H1 (cell line): ENCODE measurements at regions not wholly inside any gene's neighbourhood (a gene's known extent, or its start where the extent isn't known, plus 50 kb on each side); places are given as distances from the start of the nearest gene placed in this dataset.

Experiments
- CTCF ChIA-PET: fragments of 300-600 bp; sonication (Branson Sonifier 250); formaldehyde crosslinking; loops from one replicate; lab custom pipeline; 2021; ENCODE audit not compliant: partially characterized antibody; lab: Charles Lee
- POLR2A ChIA-PET: fragments of 300-600 bp; sonication (Branson Sonifier 250); formaldehyde crosslinking; loops from one replicate; lab custom pipeline; 2021; ENCODE audit warnings: inconsistent platforms; ENCODE audit not compliant: partially characterized antibody; lab: Charles Lee
- DNase-seq, 2 experiments: peaks; one replicate each; pipeline versions ENCODE4 v3.0.0 to v3.0.0-alpha.2; 2010 to 2022; ENCODE audit warnings: low spot score in 2 of 2, low read depth in 1 of 2, mixed read lengths in 1 of 2
- FAIRE-seq: peaks from 2 replicates; lab custom pipeline; 2011; peaks lifted over from hg19 to GRCh38; lab: Jason Lieb, UNC
- H2AFZ ChIP-seq: 2 replicates; pipeline ENCODE4 v1.8.1; 2012; ENCODE audit warnings: low read length, inconsistent platforms
- H2AK5ac ChIP-seq: 2 replicates; pipeline ENCODE4 v1.6.1; 2013; ENCODE audit warnings: low read depth, low read length
- H2BK120ac ChIP-seq: replicated peaks from 2 replicates; pipeline ENCODE3; 2013; ENCODE audit warnings: low read depth, low read length, inconsistent platforms
- H2BK12ac ChIP-seq: 2 replicates; pipeline ENCODE4 v1.6.1; 2013; ENCODE audit warnings: low read depth, low read length
- H2BK15ac ChIP-seq: 2 replicates; pipeline ENCODE4 v1.6.1; 2013; ENCODE audit warnings: low read length
- H2BK20ac ChIP-seq: 2 replicates; pipeline ENCODE4 v1.6.1; 2013; ENCODE audit warnings: low read length
- H2BK5ac ChIP-seq: 2 replicates; pipeline ENCODE4 v1.6.1; 2013; ENCODE audit warnings: low read depth, low read length
- H3K14ac ChIP-seq: 2 replicates; pipeline ENCODE4 v1.6.1; 2013; ENCODE audit warnings: inconsistent platforms; ENCODE audit not compliant: insufficient read length
- H3K18ac ChIP-seq: 2 replicates; pipeline ENCODE4 v1.6.1; 2013; ENCODE audit warnings: low read length; ENCODE audit errors: extremely low read depth
- H3K23ac ChIP-seq: 2 replicates; pipeline ENCODE4 v1.6.1; 2013; ENCODE audit warnings: inconsistent platforms; ENCODE audit not compliant: insufficient read length
- H3K23me2 ChIP-seq: 2 replicates; pipeline ENCODE4 v1.6.1; 2013; ENCODE audit warnings: low read depth, low read length
- H3K27ac ChIP-seq: 2 replicates; pipeline ENCODE4 v1.6.1; 2011; ENCODE audit warnings: low read depth, low read length, inconsistent platforms
- H3K27me3 ChIP-seq, 4 experiments: replicated peaks in 1 of 4; 1 replicate in 1 of 4; 2 replicates in 3 of 4; pipeline versions ENCODE4 v1.6.1 to v1.8.1; 2011 to 2013; ENCODE audit warnings: low read length in 3 of 4, mild to moderate bottlenecking in 3 of 4, inconsistent platforms in 2 of 4, mixed read lengths in 2 of 4, moderate library complexity in 1 of 4; ENCODE audit not compliant: control insufficient read depth in 3 of 4, insufficient read depth in 3 of 4; ENCODE audit errors: extremely low read depth in 1 of 4
- H3K36me3 ChIP-seq, 4 experiments: 2 replicates each; pipeline versions ENCODE4 v1.6.1 to v1.8.1; 2011 to 2013; ENCODE audit warnings: mild to moderate bottlenecking in 4 of 4, low read length in 3 of 4, moderate library complexity in 2 of 4, control low read depth in 1 of 4, inconsistent platforms in 1 of 4; ENCODE audit not compliant: insufficient read depth in 4 of 4, control insufficient read depth in 2 of 4
- H3K4ac ChIP-seq: replicated peaks from 2 replicates; pipeline ENCODE3; 2013; ENCODE audit warnings: low read length, low read depth, mixed read lengths, inconsistent platforms; ENCODE audit not compliant: insufficient read length
- H3K4me1 ChIP-seq, 4 experiments: replicated peaks in 1 of 4; 1 replicate in 1 of 4; 2 replicates in 3 of 4; pipeline versions ENCODE4 v1.6.1 to v1.8.1; 2011 to 2013; ENCODE audit warnings: low read length in 3 of 4, inconsistent platforms in 2 of 4, mixed read lengths in 1 of 4; ENCODE audit not compliant: insufficient read depth in 4 of 4, control insufficient read depth in 3 of 4
- H3K4me2 ChIP-seq, 2 experiments: 2 replicates each; pipeline versions ENCODE4 v1.6.1 to v1.8.1; 2011 to 2013; ENCODE audit warnings: low read depth in 2 of 2, low read length in 2 of 2, control low read depth in 1 of 2, inconsistent platforms in 1 of 2, mild to moderate bottlenecking in 1 of 2; ENCODE audit not compliant: insufficient read depth in 1 of 2
- H3K4me3 ChIP-seq, 4 experiments: fragments of 200-600, 300-600 bp in 1 of 4; sonication (generic), shearing (Covaris generic), sonication (Bioruptor Twin) in 1 of 4; 2 replicates each; pipeline versions ENCODE4 v1.5.1 to v1.8.1; 2011 to 2016; ENCODE audit warnings: low read length in 4 of 4, low read depth in 3 of 4, control low read depth in 2 of 4, inconsistent platforms in 2 of 4, mild to moderate bottlenecking in 2 of 4, mixed read lengths in 1 of 4, moderate library complexity in 1 of 4; ENCODE audit not compliant: insufficient read depth in 2 of 4; ENCODE audit errors: extremely low read depth in 1 of 4
- H3K56ac ChIP-seq: replicated peaks from 2 replicates; pipeline ENCODE3; 2013; ENCODE audit warnings: low read depth, mild to moderate bottlenecking, mixed read lengths, low read length, inconsistent platforms; ENCODE audit not compliant: insufficient read length
- H3K79me1 ChIP-seq: 2 replicates; pipeline ENCODE4 v1.6.1; 2013; ENCODE audit warnings: low read depth, low read length, control low read depth
- H3K79me2 ChIP-seq, 2 experiments: 2 replicates each; pipeline versions ENCODE4 v1.6.1 to v1.8.1; 2012 to 2013; ENCODE audit warnings: low read length in 2 of 2, mild to moderate bottlenecking in 2 of 2, inconsistent platforms in 1 of 2; ENCODE audit not compliant: insufficient read depth in 2 of 2, control insufficient read depth in 1 of 2
- H3K9ac ChIP-seq, 4 experiments: replicated peaks in 1 of 4; 1 replicate in 1 of 4; 2 replicates in 3 of 4; pipeline versions ENCODE4 v1.6.1 to v1.8.1; 2011 to 2013; ENCODE audit warnings: low read depth in 3 of 4, low read length in 3 of 4, control low read depth in 2 of 4, mild to moderate bottlenecking in 2 of 4, moderate library complexity in 2 of 4, inconsistent platforms in 1 of 4; ENCODE audit errors: extremely low read depth in 1 of 4
- H3K9me3 ChIP-seq, 2 experiments: 2 replicates each; pipeline versions ENCODE4 v1.6.1 to v1.8.1; 2012 to 2013; ENCODE audit warnings: mild to moderate bottlenecking in 2 of 2, moderate library complexity in 2 of 2, control low read depth in 1 of 2, inconsistent platforms in 1 of 2, low read depth in 1 of 2, low read length in 1 of 2, mixed read lengths in 1 of 2; ENCODE audit not compliant: insufficient read depth in 2 of 2
- H4K20me1 ChIP-seq, 2 experiments: replicated peaks in 1 of 2; 2 replicates each; pipeline versions ENCODE3 to v1.8.1; 2011 to 2013; ENCODE audit warnings: inconsistent platforms in 2 of 2, low read length in 2 of 2, mild to moderate bottlenecking in 1 of 2; ENCODE audit not compliant: insufficient read depth in 2 of 2, control insufficient read depth in 1 of 2
- H4K5ac ChIP-seq: 2 replicates; pipeline ENCODE4 v1.6.1; 2013; ENCODE audit warnings: low read length, low read depth, mixed read lengths, inconsistent platforms; ENCODE audit not compliant: insufficient read length
- H4K8ac ChIP-seq: 2 replicates; pipeline ENCODE4 v1.8.0; 2013; ENCODE audit warnings: mild to moderate bottlenecking, moderate library complexity, low read length, inconsistent platforms; ENCODE audit not compliant: insufficient read depth; ENCODE audit errors: extremely low read depth
- H4K91ac ChIP-seq: replicated peaks from 2 replicates; pipeline ENCODE3; 2013; ENCODE audit warnings: low read length, mixed read lengths, inconsistent platforms; ENCODE audit not compliant: insufficient read length
- ASH2L ChIP-seq: fragments of 200-600, 300-600 bp; sonication (generic); IDR thresholded peaks from one replicate; pipeline ENCODE4 v1.7.1; 2017; ENCODE audit warnings: low read length
- BCL11A ChIP-seq, 2 experiments: IDR thresholded peaks; one replicate each; pipeline ENCODE4 v1.6.1; 2011; ENCODE audit warnings: low read depth in 2 of 2, low read length in 2 of 2, mild to moderate bottlenecking in 2 of 2
- EP300 ChIP-seq, 2 experiments: IDR thresholded peaks; 1 replicate in 1 of 2; 2 replicates in 1 of 2; pipeline ENCODE4 v1.6.1; 2011 to 2012; ENCODE audit warnings: low read depth in 2 of 2, low read length in 2 of 2, mild to moderate bottlenecking in 2 of 2, borderline replicate concordance in 1 of 2, inconsistent platforms in 1 of 2, moderate library complexity in 1 of 2
- GABPA ChIP-seq: IDR thresholded peaks from 2 replicates; pipeline ENCODE4 v1.6.1; 2011; ENCODE audit warnings: mild to moderate bottlenecking, low read length, moderate library complexity, borderline replicate concordance; ENCODE audit not compliant: insufficient read depth
- GTF2F1 ChIP-seq: IDR thresholded peaks from 2 replicates; pipeline ENCODE4 v1.6.1; 2012; ENCODE audit warnings: low read depth, low read length, improper control_type of control experiment, borderline replicate concordance
- HDAC6 ChIP-seq: IDR thresholded peaks from one replicate; pipeline ENCODE4 v1.7.1; 2012; ENCODE audit warnings: low read depth, mild to moderate bottlenecking, inconsistent platforms, low read length, moderate library complexity
- JUND ChIP-seq: IDR thresholded peaks from 2 replicates; pipeline ENCODE4 v1.6.1; 2011; ENCODE audit warnings: mild to moderate bottlenecking, improper control_type of control experiment, low read length
- KDM1A ChIP-seq: fragments of 200-600, 300-600 bp; sonication (generic); IDR thresholded peaks from 2 replicates; pipeline ENCODE4 v1.7.1; 2016; ENCODE audit warnings: mild to moderate bottlenecking, low read length, borderline replicate concordance
- KDM4A ChIP-seq: IDR thresholded peaks from one replicate; pipeline ENCODE4 v1.7.1; 2012; ENCODE audit warnings: low read depth, mild to moderate bottlenecking, moderate library complexity, low read length, inconsistent platforms; ENCODE audit not compliant: severe bottlenecking
- NRF1 ChIP-seq: IDR thresholded peaks from 2 replicates; pipeline ENCODE4 v1.6.1; 2011; ENCODE audit warnings: mild to moderate bottlenecking, low read depth, low read length, improper control_type of control experiment
- RXRA ChIP-seq: IDR thresholded peaks from 2 replicates; pipeline ENCODE4 v1.6.1; 2011; ENCODE audit warnings: low read depth, mild to moderate bottlenecking, low read length, moderate library complexity; ENCODE audit not compliant: insufficient read depth
- SAP30 ChIP-seq: fragments of 300-600 bp; sonication (generic); IDR thresholded peaks from 2 replicates; pipeline ENCODE4 v1.7.1; 2012; ENCODE audit warnings: low read length, moderate library complexity, mild to moderate bottlenecking, inconsistent platforms; ENCODE audit not compliant: insufficient read depth, insufficient replicate concordance
- SIX5 ChIP-seq: IDR thresholded peaks from 2 replicates; pipeline ENCODE4 v1.6.1; 2011; ENCODE audit warnings: mild to moderate bottlenecking, low read depth, low read length
- WGBS, 2 experiments: shearing (Covaris generic) in 1 of 2; methylation state at CpG; one replicate each; pipeline versions ENCODE4 v1.1.6 to v1.1.7; 2013 to 2015; ENCODE audit warnings: low lambda C conversion rate in 2 of 2, mixed read lengths in 2 of 2, inconsistent platforms in 1 of 2, low coverage in 1 of 2, missing lambda C conversion rate in 1 of 2; ENCODE audit not compliant: insufficient replicate concordance in 2 of 2, insufficient coverage in 1 of 2, insufficient read length in 1 of 2; ENCODE audit errors: extremely low coverage in 1 of 2, missing lambda C conversion rate in 1 of 2; 5-methylcytosine and 5-hydroxymethylcytosine counted together

- no peak overlapping the region for H2AK5ac ChIP-seq
- no peaks in the 10 kb centered on the region for H3K27me3 ChIP-seq
- H4K5ac ChIP-seq, result no peak overlapping the region
- H3K4me1 ChIP-seq, result peaks cover 0 to 5% (median 0%) of the 10 kb centered on the region in 4 experiments; a peak in 2 of 7 replicates
- no peak overlapping the region for H3K4me3 ChIP-seq
- no peaks in the 10 kb centered on the region for H3K9me3 ChIP-seq
- ChIA-PET POLR2A (no interaction called here), CTCF (interaction anchor here (0.6 to 4.1 kb wide), 33 partner anchors 8 to 694 kb away, joined by 3 to 21 read pairs (median 4); no protein-coding TSS in a partner anchor)
- H3K56ac ChIP-seq, result no peak overlapping the region
- H4K20me1 ChIP-seq, result no peaks in the 10 kb centered on the region
- WGBS, 2 experiments, result 95% methylated on average over 14 of the region's 14 CpGs; no CpG with 5 or more reads in 1 of the 2 experiments
- no peak overlapping the region for H3K4me2 ChIP-seq
- H2BK120ac ChIP-seq, result no peak overlapping the region
- no peak overlapping the region for H2AFZ ChIP-seq
- no peak overlapping the region for H3K4ac ChIP-seq
- H3K36me3 ChIP-seq, result no peaks in the 10 kb centered on the region
- no peak overlapping the region for H3K23ac ChIP-seq
- no peak overlapping the region for H2BK20ac ChIP-seq
- no peaks in the 10 kb centered on the region for H3K79me2 ChIP-seq
- peak in 1 of 2 experiments; percentile 29 for DNase-seq
- H3K14ac ChIP-seq, result no peak overlapping the region
- no peak overlapping the region for H2BK5ac ChIP-seq
- H2BK15ac ChIP-seq, result no peak overlapping the region
- no peak overlapping the region for H4K8ac ChIP-seq
- no peak overlapping the region for H3K9ac ChIP-seq
- H2BK12ac ChIP-seq, result no peak overlapping the region
- no peaks in the 10 kb centered on the region for H3K79me1 ChIP-seq
- H3K18ac ChIP-seq, result no peak overlapping the region
- H3K23me2 ChIP-seq, result no peaks in the 10 kb centered on the region
- no peak overlapping the region for H3K27ac ChIP-seq
- no peak for FAIRE-seq
- H4K91ac ChIP-seq, result no peak overlapping the region
- no peak for TF ChIP-seq SIX5
- TF ChIP-seq ASH2L, result no peak
- no peak for TF ChIP-seq NRF1
- TF ChIP-seq JUND, result no peak
- TF ChIP-seq RXRA, result no peak
- no peak for TF ChIP-seq GTF2F1
- no peak for TF ChIP-seq HDAC6
- TF ChIP-seq EP300 (IDR thresholded peaks at IDR 0.05; ENCODE audit: borderline replicate concordance in 1 of 2, low read depth in 2 of 2, low read length in 2 of 2), result no peak
- no peak for TF ChIP-seq BCL11A (IDR thresholded peaks at IDR 0.05; ENCODE audit: low read depth in 2 of 2, low read length in 2 of 2)
- no peak for TF ChIP-seq KDM1A
- no peak for TF ChIP-seq SAP30
- TF ChIP-seq GABPA, result no peak
- no peak for TF ChIP-seq KDM4A
Measured at GRCh38 chr1:29417147-29417858, 181.0 kb downstream of the PTPRU start.
